SK-N-SH (cell line): ENCODE measurements at regions not wholly inside any gene's neighbourhood (a gene's known extent, or its start where the extent isn't known, plus 50 kb on each side); places are given as distances from the start of the nearest gene placed in this dataset.

Experiments used
- EZH2phosphoT487 ChIP-seq: fragments of 200-600 bp; sonication (generic); IDR thresholded peaks from 2 replicates; pipeline ENCODE4 v1.6.1; 2017; ENCODE audit warnings: low read depth, mixed run types, mild to moderate bottlenecking, antibody characterized with exemption, moderate library complexity, borderline replicate concordance
- TAF1 ChIP-seq: IDR thresholded peaks from 2 replicates; pipeline ENCODE4 v1.6.1; 2012; ENCODE audit warnings: low read depth, mild to moderate bottlenecking, low read length, moderate library complexity, borderline replicate concordance
- TF ChIP-seq, protein P1 (sequence below): fragments of 200-600 bp; sonication (generic); IDR thresholded peaks from 2 replicates; pipeline ENCODE4 v1.6.1; 2017; ENCODE audit warnings: antibody characterized with exemption, mild to moderate bottlenecking, moderate library complexity

DNA sequence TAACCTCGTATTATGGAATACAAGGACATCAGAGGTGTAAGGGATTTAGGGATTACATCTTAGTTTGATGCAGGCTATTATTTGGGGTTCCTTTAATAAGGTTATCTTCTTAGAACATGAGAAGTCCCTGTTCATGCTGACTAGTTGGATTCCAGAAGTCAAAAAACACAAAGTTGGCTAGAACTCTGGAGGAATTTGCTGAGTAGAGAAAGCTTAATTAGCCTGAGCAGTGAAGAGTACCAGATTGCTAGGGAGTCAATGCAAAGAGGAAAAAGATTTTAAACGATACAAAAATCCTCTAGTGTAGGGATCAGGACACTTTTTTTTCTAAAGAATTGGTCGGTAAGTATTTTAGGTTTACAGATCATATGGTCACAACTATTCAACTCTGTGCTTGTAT, 1872.5 kb upstream of the C9orf72 start:
- TF ChIP-seq, protein P1, sequence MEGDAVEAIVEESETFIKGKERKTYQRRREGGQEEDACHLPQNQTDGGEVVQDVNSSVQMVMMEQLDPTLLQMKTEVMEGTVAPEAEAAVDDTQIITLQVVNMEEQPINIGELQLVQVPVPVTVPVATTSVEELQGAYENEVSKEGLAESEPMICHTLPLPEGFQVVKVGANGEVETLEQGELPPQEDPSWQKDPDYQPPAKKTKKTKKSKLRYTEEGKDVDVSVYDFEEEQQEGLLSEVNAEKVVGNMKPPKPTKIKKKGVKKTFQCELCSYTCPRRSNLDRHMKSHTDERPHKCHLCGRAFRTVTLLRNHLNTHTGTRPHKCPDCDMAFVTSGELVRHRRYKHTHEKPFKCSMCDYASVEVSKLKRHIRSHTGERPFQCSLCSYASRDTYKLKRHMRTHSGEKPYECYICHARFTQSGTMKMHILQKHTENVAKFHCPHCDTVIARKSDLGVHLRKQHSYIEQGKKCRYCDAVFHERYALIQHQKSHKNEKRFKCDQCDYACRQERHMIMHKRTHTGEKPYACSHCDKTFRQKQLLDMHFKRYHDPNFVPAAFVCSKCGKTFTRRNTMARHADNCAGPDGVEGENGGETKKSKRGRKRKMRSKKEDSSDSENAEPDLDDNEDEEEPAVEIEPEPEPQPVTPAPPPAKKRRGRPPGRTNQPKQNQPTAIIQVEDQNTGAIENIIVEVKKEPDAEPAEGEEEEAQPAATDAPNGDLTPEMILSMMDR, result no peak
- no peak for TF ChIP-seq EZH2phosphoT487
- no peak for TF ChIP-seq TAF1
